ENCODE measurements at regions not wholly inside any gene's neighbourhood (a gene's known extent, or its start where the extent isn't known, plus 50 kb on each side); places are given as distances from the start of the nearest gene placed in this dataset.

- WGBS, 5 donors, result 87 to 98% (median 94%) methylated on average over 2 of the region's 2 CpGs
- H3K27ac ChIP-seq, result no peak overlapping the region
- peaks cover 3 to 53% (median 38%) of the 10 kb centered on the region in 8 donors for H3K9me3 ChIP-seq
- TF ChIP-seq POLR2AphosphoS5 (IDR thresholded peaks at IDR 0.05), result no peak
- TF ChIP-seq POLR2A (IDR thresholded peaks at IDR 0.05), result no peak
- H3K4me1 ChIP-seq, result no peaks in the 10 kb centered on the region
- no peak overlapping the region for H3K4me3 ChIP-seq
- DNase-seq, result no peak
- intact Hi-C loops (cut with DNase I; ENCODE audit: low total_unique reads), result no loop called here
- no peaks in the 10 kb centered on the region for H3K36me3 ChIP-seq
- no peaks in the 10 kb centered on the region for H3K27me3 ChIP-seq (replicated peaks in 1 of 7)
Observed at GRCh38 chr5:71828291-71829040, 109.4 kb downstream of the CARTPT start.

GRCh38 chr5:71829206-71829605 lies 110.1 kb downstream of the CARTPT start:
- H3K4me1 ChIP-seq, result no peaks in the 10 kb centered on the region
- no peak for DNase-seq
- WGBS, 5 donors, result 37 to 49% (median 45%) methylated on average over 5 of the region's 5 CpGs
- no peak for TF ChIP-seq CTCF (IDR thresholded peaks at IDR 0.05 in 8 of 11, conservative IDR thresholded peaks at IDR 0.05 in 3 of 11)
- TF ChIP-seq POLR2A (IDR thresholded peaks at IDR 0.05), result no peak
- no peak for TF ChIP-seq POLR2AphosphoS5 (IDR thresholded peaks at IDR 0.05)
- no peaks in the 10 kb centered on the region for H3K36me3 ChIP-seq
- no peaks in the 10 kb centered on the region for H3K27me3 ChIP-seq (replicated peaks in 1 of 7)
- intact Hi-C loops (cut with DNase I; ENCODE audit: low total_unique reads), result no loop called here
- H3K4me3 ChIP-seq, result no peak overlapping the region
- H3K27ac ChIP-seq, result no peak overlapping the region
- H3K9me3 ChIP-seq, result peaks cover 3 to 53% (median 37%) of the 10 kb centered on the region in 8 donors

GRCh38 chr5:71830681-71831539 lies 111.8 kb downstream of the CARTPT start:
- H3K27ac ChIP-seq, result no peak overlapping the region
- intact Hi-C loops (cut with DNase I; ENCODE audit: low total_unique reads), result no loop called here
- H3K27me3 ChIP-seq (replicated peaks in 1 of 7), result no peaks in the 10 kb centered on the region
- H3K9me3 ChIP-seq, result peaks cover 3 to 37% (median 23%) of the 10 kb centered on the region in 8 donors
- 83 to 91% (median 88%) methylated on average over 4 of the region's 4 CpGs for WGBS, 5 donors
- no peak overlapping the region for H3K4me3 ChIP-seq
- H3K36me3 ChIP-seq, result no peaks in the 10 kb centered on the region
- no peak for DNase-seq
- TF ChIP-seq CTCF (IDR thresholded peaks at IDR 0.05 in 8 of 11, conservative IDR thresholded peaks at IDR 0.05 in 3 of 11) (no peak), POLR2AphosphoS5 (IDR thresholded peaks at IDR 0.05) (no peak), POLR2A (IDR thresholded peaks at IDR 0.05) (no peak)
- no peaks in the 10 kb centered on the region for H3K4me1 ChIP-seq

- Histone ChIP-seq H3K27ac (no peak overlapping the region), H3K9me3 (peaks cover 0 to 16% (median 9%) of the 10 kb centered on the region in 8 donors), H3K4me1 (no peaks in the 10 kb centered on the region), H3K27me3 (replicated peaks in 1 of 7) (no peaks in the 10 kb centered on the region), H3K36me3 (no peaks in the 10 kb centered on the region), H3K4me3 (no peak overlapping the region)
- DNase-seq, result no peak
- TF ChIP-seq POLR2AphosphoS5 (IDR thresholded peaks at IDR 0.05) (no peak), CTCF (IDR thresholded peaks at IDR 0.05 in 8 of 11, conservative IDR thresholded peaks at IDR 0.05 in 3 of 11) (no peak), POLR2A (IDR thresholded peaks at IDR 0.05) (no peak)
- intact Hi-C loops (cut with DNase I; ENCODE audit: low total_unique reads), result no loop called here
- WGBS, 5 donors, result 80 to 89% (median 87%) methylated on average over 4 of the region's 4 CpGs
Observed at GRCh38 chr5:71832812-71833715, 114.0 kb downstream of the CARTPT start.

All from spleen (tissue), 11 donors.